Stomach (tissue), 4 donors: ENCODE measurements at regions not wholly inside any gene's neighbourhood (a gene's known extent, or its start where the extent isn't known, plus 50 kb on each side); places are given as distances from the start of the nearest gene placed in this dataset.

Experiments used
- POLR2A ChIP-seq, 4 donors: fragments of 450-650 bp; IDR thresholded peaks; one replicate each; pipeline ENCODE4 v1.6.1; 2016; ENCODE audit warnings: antibody characterized with exemption in 4 of 4, control low read depth in 2 of 4, mild to moderate bottlenecking in 1 of 4, moderate library complexity in 1 of 4
- POLR2AphosphoS5 ChIP-seq, 3 donors: sonication (generic); formaldehyde crosslinking; IDR thresholded peaks; one replicate each; pipeline ENCODE4 v1.6.1; 2016; ENCODE audit warnings: antibody characterized with exemption in 3 of 3
- TF ChIP-seq, protein P1 (sequence below), 7 experiments: fragments of 450-650 bp in 4 of 7; fragments of 200-600 bp in 3 of 7; sonication (generic) in 3 of 7; IDR thresholded peaks; one replicate each; pipeline ENCODE4 v1.5.1; 2016 to 2019; ENCODE audit warnings: antibody characterized with exemption in 7 of 7, control low read depth in 2 of 7, mild to moderate bottlenecking in 1 of 7

DNA sequence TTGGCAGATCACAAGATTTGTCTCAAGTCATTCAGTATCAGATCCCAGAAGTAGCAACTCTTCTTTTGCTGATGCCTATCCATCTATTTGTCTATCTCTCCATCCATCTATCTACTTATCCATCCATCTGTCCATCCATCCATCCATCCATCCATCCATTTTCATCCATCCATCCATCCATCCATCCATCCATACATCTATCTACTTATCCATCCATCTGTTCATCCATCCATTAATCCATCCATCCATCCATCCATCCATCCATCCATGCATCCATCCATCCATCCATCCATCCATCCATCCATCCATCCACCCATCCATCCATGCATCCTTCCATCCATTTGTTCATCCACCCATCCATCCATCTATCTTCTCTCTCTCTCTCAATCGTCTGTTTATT, 142.7 kb downstream of the PFKFB3 start:
- TF ChIP-seq, protein P1, sequence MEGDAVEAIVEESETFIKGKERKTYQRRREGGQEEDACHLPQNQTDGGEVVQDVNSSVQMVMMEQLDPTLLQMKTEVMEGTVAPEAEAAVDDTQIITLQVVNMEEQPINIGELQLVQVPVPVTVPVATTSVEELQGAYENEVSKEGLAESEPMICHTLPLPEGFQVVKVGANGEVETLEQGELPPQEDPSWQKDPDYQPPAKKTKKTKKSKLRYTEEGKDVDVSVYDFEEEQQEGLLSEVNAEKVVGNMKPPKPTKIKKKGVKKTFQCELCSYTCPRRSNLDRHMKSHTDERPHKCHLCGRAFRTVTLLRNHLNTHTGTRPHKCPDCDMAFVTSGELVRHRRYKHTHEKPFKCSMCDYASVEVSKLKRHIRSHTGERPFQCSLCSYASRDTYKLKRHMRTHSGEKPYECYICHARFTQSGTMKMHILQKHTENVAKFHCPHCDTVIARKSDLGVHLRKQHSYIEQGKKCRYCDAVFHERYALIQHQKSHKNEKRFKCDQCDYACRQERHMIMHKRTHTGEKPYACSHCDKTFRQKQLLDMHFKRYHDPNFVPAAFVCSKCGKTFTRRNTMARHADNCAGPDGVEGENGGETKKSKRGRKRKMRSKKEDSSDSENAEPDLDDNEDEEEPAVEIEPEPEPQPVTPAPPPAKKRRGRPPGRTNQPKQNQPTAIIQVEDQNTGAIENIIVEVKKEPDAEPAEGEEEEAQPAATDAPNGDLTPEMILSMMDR (IDR thresholded peaks at IDR 0.05) = no peak
- TF ChIP-seq POLR2A (IDR thresholded peaks at IDR 0.05) (no peak), POLR2AphosphoS5 (IDR thresholded peaks at IDR 0.05) (no peak)
